Skeletal muscle tissue (tissue), 3 donors: ENCODE measurements at regions not wholly inside any gene's neighbourhood (a gene's known extent, or its start where the extent isn't known, plus 50 kb on each side); places are given as distances from the start of the nearest gene placed in this dataset.
A peak's percentile ranks its signal among the peaks of the same experiment; 100 is the strongest.

Source experiments
- H3K27ac ChIP-seq: one replicate; pipeline ENCODE4 v1.7.0; 2013; ENCODE audit warnings: mild to moderate bottlenecking, low read depth, low read length, inconsistent platforms
- H3K27me3 ChIP-seq, 3 donors: one replicate each; pipeline ENCODE4 v1.7.0; 2013; ENCODE audit warnings: low read length in 3 of 3; ENCODE audit not compliant: control insufficient read depth in 3 of 3, insufficient read depth in 3 of 3
- H3K36me3 ChIP-seq, 3 donors: one replicate each; pipeline ENCODE4 v1.7.0; 2013; ENCODE audit warnings: low read length in 3 of 3; ENCODE audit not compliant: control insufficient read depth in 3 of 3, insufficient read depth in 3 of 3
- H3K4me1 ChIP-seq, 3 donors: one replicate each; pipeline ENCODE4 v1.7.0; 2013; ENCODE audit warnings: low read length in 3 of 3, mild to moderate bottlenecking in 3 of 3; ENCODE audit not compliant: control insufficient read depth in 3 of 3, insufficient read depth in 3 of 3
- H3K4me3 ChIP-seq, 3 donors: one replicate each; pipeline ENCODE4 v1.7.0; 2013; ENCODE audit warnings: low read length in 3 of 3
- H3K9ac ChIP-seq, 3 donors: one replicate each; pipeline ENCODE4 v1.7.0; 2013; ENCODE audit warnings: low read length in 3 of 3, mild to moderate bottlenecking in 3 of 3, moderate library complexity in 2 of 3, low read depth in 1 of 3
- H3K9me3 ChIP-seq, 3 donors: one replicate each; pipeline ENCODE4 v1.7.0; 2013; ENCODE audit warnings: low read length in 3 of 3; ENCODE audit not compliant: control insufficient read depth in 3 of 3
- donor health status: Osteomylitis.

GRCh38 chr2:43161650-43162510 lies 64.5 kb downstream of the ZFP36L2 start:
- no peaks in the 10 kb centered on the region for H3K27me3 ChIP-seq
- no peak overlapping the region for H3K9ac ChIP-seq
- no peak overlapping the region for H3K4me3 ChIP-seq
- no peak overlapping the region for H3K27ac ChIP-seq
- peaks cover 11 to 26% (median 20%) of the 10 kb centered on the region in 3 donors for H3K4me1 ChIP-seq
- H3K9me3 ChIP-seq = no peaks in the 10 kb centered on the region
- no peaks in the 10 kb centered on the region for H3K36me3 ChIP-seq

GRCh38 chr2:43160778-43161177 lies 65.6 kb downstream of the ZFP36L2 start:
- peaks cover 11 to 26% (median 20%) of the 10 kb centered on the region in 3 donors for H3K4me1 ChIP-seq
- no peak overlapping the region for H3K9ac ChIP-seq
- H3K4me3 ChIP-seq = no peak overlapping the region
- H3K27ac ChIP-seq = no peak overlapping the region
- H3K9me3 ChIP-seq = no peaks in the 10 kb centered on the region
- H3K27me3 ChIP-seq = no peaks in the 10 kb centered on the region
- H3K36me3 ChIP-seq = no peaks in the 10 kb centered on the region

- H3K4me3 ChIP-seq = no peak overlapping the region
- peak overlapping the region; percentile 79 for H3K27ac ChIP-seq
- H3K36me3 ChIP-seq = no peaks in the 10 kb centered on the region
- peak overlapping the region in 1 of 3 donors; percentile 32 for H3K9ac ChIP-seq
- no peaks in the 10 kb centered on the region for H3K9me3 ChIP-seq
- H3K4me1 ChIP-seq = peaks cover 11 to 26% (median 20%) of the 10 kb centered on the region in 3 donors
- no peaks in the 10 kb centered on the region for H3K27me3 ChIP-seq
Measured at GRCh38 chr2:43159797-43160196, 66.6 kb downstream of the ZFP36L2 start.

GRCh38 chr2:43158259-43158880 lies 68.0 kb downstream of the ZFP36L2 start:
- H3K27me3 ChIP-seq = no peaks in the 10 kb centered on the region
- peak overlapping the region in 2 of 3 donors; percentile 69 to 70 for H3K4me3 ChIP-seq
- H3K36me3 ChIP-seq = no peaks in the 10 kb centered on the region
- H3K4me1 ChIP-seq = peaks cover 11 to 35% (median 25%) of the 10 kb centered on the region in 3 donors
- peak overlapping the region; percentile 67 to 82 (median 73) for H3K9ac ChIP-seq
- H3K27ac ChIP-seq = peak overlapping the region; percentile 79
- no peaks in the 10 kb centered on the region for H3K9me3 ChIP-seq

GRCh38 chr2:43157506-43158246 lies 68.7 kb downstream of the ZFP36L2 start:
- Histone ChIP-seq H3K4me3 (no peak overlapping the region), H3K9me3 (no peaks in the 10 kb centered on the region), H3K4me1 (peaks cover 17 to 42% (median 32%) of the 10 kb centered on the region in 3 donors), H3K27me3 (no peaks in the 10 kb centered on the region), H3K36me3 (no peaks in the 10 kb centered on the region), H3K9ac (peak overlapping the region in 1 of 3 donors; percentile 10), H3K27ac (peak overlapping the region; percentile 79)

GRCh38 chr2:43155851-43156411 lies 70.5 kb downstream of the ZFP36L2 start:
- Histone ChIP-seq H3K4me1 (peaks cover 18 to 47% (median 38%) of the 10 kb centered on the region in 3 donors), H3K27ac (no peak overlapping the region), H3K9me3 (no peaks in the 10 kb centered on the region), H3K36me3 (no peaks in the 10 kb centered on the region), H3K4me3 (no peak overlapping the region), H3K9ac (no peak overlapping the region), H3K27me3 (no peaks in the 10 kb centered on the region)

GRCh38 chr2:43154685-43155084 lies 71.7 kb downstream of the ZFP36L2 start:
- H3K27ac ChIP-seq = no peak overlapping the region
- H3K9me3 ChIP-seq = no peaks in the 10 kb centered on the region
- H3K36me3 ChIP-seq = no peaks in the 10 kb centered on the region
- H3K4me1 ChIP-seq = peaks cover 18 to 44% (median 35%) of the 10 kb centered on the region in 3 donors
- H3K9ac ChIP-seq = no peak overlapping the region
- H3K27me3 ChIP-seq = no peaks in the 10 kb centered on the region
- H3K4me3 ChIP-seq = no peak overlapping the region

GRCh38 chr2:43152741-43153647 lies 73.4 kb downstream of the ZFP36L2 start:
- H3K9me3 ChIP-seq = no peaks in the 10 kb centered on the region
- peaks cover 7 to 31% (median 21%) of the 10 kb centered on the region in 3 donors for H3K4me1 ChIP-seq
- no peaks in the 10 kb centered on the region for H3K27me3 ChIP-seq
- no peak overlapping the region for H3K4me3 ChIP-seq
- H3K36me3 ChIP-seq = no peaks in the 10 kb centered on the region
- H3K27ac ChIP-seq = no peak overlapping the region
- H3K9ac ChIP-seq = peak overlapping the region in 2 of 3 donors; percentile 10 to 57

- Histone ChIP-seq H3K4me1 (peaks cover 7 to 26% (median 18%) of the 10 kb centered on the region in 3 donors), H3K36me3 (no peaks in the 10 kb centered on the region), H3K27ac (no peak overlapping the region), H3K9me3 (no peaks in the 10 kb centered on the region), H3K4me3 (no peak overlapping the region), H3K27me3 (no peaks in the 10 kb centered on the region), H3K9ac (peak overlapping the region in 1 of 3 donors; percentile 57)
Measured at GRCh38 chr2:43152186-43152585, 74.2 kb downstream of the ZFP36L2 start.
